ENCODE measurements at regions not wholly inside any gene's neighbourhood (a gene's known extent, or its start where the extent isn't known, plus 50 kb on each side); places are given as distances from the start of the nearest gene placed in this dataset.

DNA sequence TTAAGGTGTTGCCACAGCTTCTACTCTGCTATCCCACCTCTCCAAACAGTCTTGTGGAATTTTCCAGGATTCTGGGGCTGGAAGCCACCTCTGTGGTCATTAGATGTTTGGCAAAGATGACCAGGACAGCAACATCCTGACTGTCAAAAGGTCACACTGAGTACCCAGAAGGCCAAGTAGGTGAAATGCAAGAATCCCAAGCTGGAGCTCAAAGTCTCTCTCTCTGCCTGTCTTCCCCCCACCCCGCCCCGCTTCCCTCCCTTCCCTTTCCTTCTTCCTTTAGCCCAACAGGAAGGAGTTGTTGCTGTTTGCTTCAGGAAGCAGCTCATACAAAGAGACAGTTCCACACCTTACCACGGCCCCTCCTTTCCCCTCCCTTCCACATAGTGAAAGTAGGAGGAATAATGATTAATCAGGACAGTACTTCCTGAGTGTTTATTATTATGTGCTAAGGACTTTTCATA is 75.6 kb upstream of the SLC2A1 start (continued):
- TF ChIP-seq, protein P1, sequence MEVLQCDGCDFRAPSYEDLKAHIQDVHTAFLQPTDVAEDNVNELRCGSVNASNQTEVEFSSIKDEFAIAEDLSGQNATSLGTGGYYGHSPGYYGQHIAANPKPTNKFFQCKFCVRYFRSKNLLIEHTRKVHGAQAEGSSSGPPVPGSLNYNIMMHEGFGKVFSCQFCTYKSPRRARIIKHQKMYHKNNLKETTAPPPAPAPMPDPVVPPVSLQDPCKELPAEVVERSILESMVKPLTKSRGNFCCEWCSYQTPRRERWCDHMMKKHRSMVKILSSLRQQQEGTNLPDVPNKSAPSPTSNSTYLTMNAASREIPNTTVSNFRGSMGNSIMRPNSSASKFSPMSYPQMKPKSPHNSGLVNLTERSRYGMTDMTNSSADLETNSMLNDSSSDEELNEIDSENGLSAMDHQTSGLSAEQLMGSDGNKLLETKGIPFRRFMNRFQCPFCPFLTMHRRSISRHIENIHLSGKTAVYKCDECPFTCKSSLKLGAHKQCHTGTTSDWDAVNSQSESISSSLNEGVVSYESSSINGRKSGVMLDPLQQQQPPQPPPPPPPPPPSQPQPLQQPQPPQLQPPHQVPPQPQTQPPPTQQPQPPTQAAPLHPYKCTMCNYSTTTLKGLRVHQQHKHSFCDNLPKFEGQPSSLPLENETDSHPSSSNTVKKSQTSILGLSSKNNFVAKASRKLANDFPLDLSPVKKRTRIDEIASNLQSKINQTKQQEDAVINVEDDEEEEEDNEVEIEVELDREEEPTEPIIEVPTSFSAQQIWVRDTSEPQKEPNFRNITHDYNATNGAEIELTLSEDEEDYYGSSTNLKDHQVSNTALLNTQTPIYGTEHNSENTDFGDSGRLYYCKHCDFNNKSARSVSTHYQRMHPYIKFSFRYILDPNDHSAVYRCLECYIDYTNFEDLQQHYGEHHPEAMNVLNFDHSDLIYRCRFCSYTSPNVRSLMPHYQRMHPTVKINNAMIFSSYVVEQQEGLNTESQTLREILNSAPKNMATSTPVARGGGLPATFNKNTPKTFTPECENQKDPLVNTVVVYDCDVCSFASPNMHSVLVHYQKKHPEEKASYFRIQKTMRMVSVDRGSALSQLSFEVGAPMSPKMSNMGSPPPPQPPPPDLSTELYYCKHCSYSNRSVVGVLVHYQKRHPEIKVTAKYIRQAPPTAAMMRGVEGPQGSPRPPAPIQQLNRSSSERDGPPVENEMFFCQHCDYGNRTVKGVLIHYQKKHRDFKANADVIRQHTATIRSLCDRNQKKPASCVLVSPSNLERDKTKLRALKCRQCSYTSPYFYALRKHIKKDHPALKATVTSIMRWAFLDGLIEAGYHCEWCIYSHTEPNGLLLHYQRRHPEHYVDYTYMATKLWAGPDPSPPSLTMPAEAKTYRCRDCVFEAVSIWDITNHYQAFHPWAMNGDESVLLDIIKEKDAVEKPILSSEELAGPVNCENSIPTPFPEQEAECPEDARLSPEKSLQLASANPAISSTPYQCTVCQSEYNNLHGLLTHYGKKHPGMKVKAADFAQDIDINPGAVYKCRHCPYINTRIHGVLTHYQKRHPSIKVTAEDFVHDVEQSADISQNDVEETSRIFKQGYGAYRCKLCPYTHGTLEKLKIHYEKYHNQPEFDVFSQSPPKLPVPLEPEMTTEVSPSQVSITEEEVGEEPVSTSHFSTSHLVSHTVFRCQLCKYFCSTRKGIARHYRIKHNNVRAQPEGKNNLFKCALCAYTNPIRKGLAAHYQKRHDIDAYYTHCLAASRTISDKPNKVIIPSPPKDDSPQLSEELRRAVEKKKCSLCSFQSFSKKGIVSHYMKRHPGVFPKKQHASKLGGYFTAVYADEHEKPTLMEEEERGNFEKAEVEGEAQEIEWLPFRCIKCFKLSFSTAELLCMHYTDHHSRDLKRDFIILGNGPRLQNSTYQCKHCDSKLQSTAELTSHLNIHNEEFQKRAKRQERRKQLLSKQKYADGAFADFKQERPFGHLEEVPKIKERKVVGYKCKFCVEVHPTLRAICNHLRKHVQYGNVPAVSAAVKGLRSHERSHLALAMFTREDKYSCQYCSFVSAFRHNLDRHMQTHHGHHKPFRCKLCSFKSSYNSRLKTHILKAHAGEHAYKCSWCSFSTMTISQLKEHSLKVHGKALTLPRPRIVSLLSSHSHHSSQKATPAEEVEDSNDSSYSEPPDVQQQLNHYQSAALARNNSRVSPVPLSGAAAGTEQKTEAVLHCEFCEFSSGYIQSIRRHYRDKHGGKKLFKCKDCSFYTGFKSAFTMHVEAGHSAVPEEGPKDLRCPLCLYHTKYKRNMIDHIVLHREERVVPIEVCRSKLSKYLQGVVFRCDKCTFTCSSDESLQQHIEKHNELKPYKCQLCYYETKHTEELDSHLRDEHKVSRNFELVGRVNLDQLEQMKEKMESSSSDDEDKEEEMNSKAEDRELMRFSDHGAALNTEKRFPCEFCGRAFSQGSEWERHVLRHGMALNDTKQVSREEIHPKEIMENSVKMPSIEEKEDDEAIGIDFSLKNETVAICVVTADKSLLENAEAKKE (CRISPR knock-in tag; IDR thresholded peaks at IDR 0.05): no peak
- TF ChIP-seq, protein P2, sequence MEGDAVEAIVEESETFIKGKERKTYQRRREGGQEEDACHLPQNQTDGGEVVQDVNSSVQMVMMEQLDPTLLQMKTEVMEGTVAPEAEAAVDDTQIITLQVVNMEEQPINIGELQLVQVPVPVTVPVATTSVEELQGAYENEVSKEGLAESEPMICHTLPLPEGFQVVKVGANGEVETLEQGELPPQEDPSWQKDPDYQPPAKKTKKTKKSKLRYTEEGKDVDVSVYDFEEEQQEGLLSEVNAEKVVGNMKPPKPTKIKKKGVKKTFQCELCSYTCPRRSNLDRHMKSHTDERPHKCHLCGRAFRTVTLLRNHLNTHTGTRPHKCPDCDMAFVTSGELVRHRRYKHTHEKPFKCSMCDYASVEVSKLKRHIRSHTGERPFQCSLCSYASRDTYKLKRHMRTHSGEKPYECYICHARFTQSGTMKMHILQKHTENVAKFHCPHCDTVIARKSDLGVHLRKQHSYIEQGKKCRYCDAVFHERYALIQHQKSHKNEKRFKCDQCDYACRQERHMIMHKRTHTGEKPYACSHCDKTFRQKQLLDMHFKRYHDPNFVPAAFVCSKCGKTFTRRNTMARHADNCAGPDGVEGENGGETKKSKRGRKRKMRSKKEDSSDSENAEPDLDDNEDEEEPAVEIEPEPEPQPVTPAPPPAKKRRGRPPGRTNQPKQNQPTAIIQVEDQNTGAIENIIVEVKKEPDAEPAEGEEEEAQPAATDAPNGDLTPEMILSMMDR (conservative IDR thresholded peaks at IDR 0.05; ENCODE audit: low read depth in 2 of 2): no peak
- TF ChIP-seq STAT1 (IDR thresholded peaks at IDR 0.05; ENCODE audit: unreplicated experiment) (no peak), ZNF114 (CRISPR knock-in tag; IDR thresholded peaks at IDR 0.05) (no peak), EZH2 (IDR thresholded peaks at IDR 0.05; ENCODE audit: low read depth, unreplicated experiment) (no peak), NANOG (IDR thresholded peaks at IDR 0.05; ENCODE audit: borderline replicate concordance) (no peak), JUNB (IDR thresholded peaks at IDR 0.05; ENCODE audit: unreplicated experiment) (no peak), ZNF331 (CRISPR knock-in tag; IDR thresholded peaks at IDR 0.05; ENCODE audit: low read depth) (no peak)
- TF ChIP-seq, protein P3, sequence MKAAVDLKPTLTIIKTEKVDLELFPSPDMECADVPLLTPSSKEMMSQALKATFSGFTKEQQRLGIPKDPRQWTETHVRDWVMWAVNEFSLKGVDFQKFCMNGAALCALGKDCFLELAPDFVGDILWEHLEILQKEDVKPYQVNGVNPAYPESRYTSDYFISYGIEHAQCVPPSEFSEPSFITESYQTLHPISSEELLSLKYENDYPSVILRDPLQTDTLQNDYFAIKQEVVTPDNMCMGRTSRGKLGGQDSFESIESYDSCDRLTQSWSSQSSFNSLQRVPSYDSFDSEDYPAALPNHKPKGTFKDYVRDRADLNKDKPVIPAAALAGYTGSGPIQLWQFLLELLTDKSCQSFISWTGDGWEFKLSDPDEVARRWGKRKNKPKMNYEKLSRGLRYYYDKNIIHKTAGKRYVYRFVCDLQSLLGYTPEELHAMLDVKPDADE (IDR thresholded peaks at IDR 0.05): no peak
